Fibroblast of skin of right quadriceps (primary cell): ENCODE measurements at regions not wholly inside any gene's neighbourhood (a gene's known extent, or its start where the extent isn't known, plus 50 kb on each side); places are given as distances from the start of the nearest gene placed in this dataset.

Source experiments
- DNase-seq: peaks from one replicate; pipeline ENCODE4 v3.0.0-alpha.2; 2013

- no peak for DNase-seq
Measured at GRCh38 chr11:134522782-134523570, 110.9 kb upstream of the B3GAT1 start.

GRCh38 chr11:134521452-134522289, 109.6 kb upstream of the B3GAT1 start:
- DNase-seq = no peak

GRCh38 chr11:134521001-134521400, 109.0 kb upstream of the B3GAT1 start:
- DNase-seq = no peak

- no peak for DNase-seq
Measured at GRCh38 chr11:134519788-134520187, 107.7 kb upstream of the B3GAT1 start.

GRCh38 chr11:134519390-134519750, 107.3 kb upstream of the B3GAT1 start:
- no peak for DNase-seq

- no peak for DNase-seq
Measured at GRCh38 chr11:134518616-134519389, 106.8 kb upstream of the B3GAT1 start.

- no peak for DNase-seq
Measured at GRCh38 chr11:134517621-134518293, 105.7 kb upstream of the B3GAT1 start.

- no peak for DNase-seq
Measured at GRCh38 chr11:134517115-134517514, 105.1 kb upstream of the B3GAT1 start.

GRCh38 chr11:134516529-134516928, 104.5 kb upstream of the B3GAT1 start:
- DNase-seq = no peak

- DNase-seq = no peak
Measured at GRCh38 chr11:134515081-134515960, 103.3 kb upstream of the B3GAT1 start.

GRCh38 chr11:134514354-134514951, 102.4 kb upstream of the B3GAT1 start:
- DNase-seq = no peak

- DNase-seq = no peak
Measured at GRCh38 chr11:134513585-134514120, 101.6 kb upstream of the B3GAT1 start.

- DNase-seq = no peak
Measured at GRCh38 chr11:134512571-134513538, 100.8 kb upstream of the B3GAT1 start.

- DNase-seq = no peak
Measured at GRCh38 chr11:134512061-134512460, 100.0 kb upstream of the B3GAT1 start.

GRCh38 chr11:134511255-134511654, 99.2 kb upstream of the B3GAT1 start:
- no peak for DNase-seq

GRCh38 chr11:134510233-134511040, 98.4 kb upstream of the B3GAT1 start:
- no peak for DNase-seq

- DNase-seq = no peak
Measured at GRCh38 chr11:134509381-134510232, 97.6 kb upstream of the B3GAT1 start.
